Stimulated activated naive CD8-positive, alpha-beta T cell treated with anti-CD3 and anti-CD28 coated beads, Interleukin-15, Interleukin-2, amounts not matched to agents 100 ng/mL and 50 ng/mL, for 24 hours (primary cell): ENCODE measurements at regions not wholly inside any gene's neighbourhood (a gene's known extent, or its start where the extent isn't known, plus 50 kb on each side); places are given as distances from the start of the nearest gene placed in this dataset.

Experiments
- H3K27ac Mint-ChIP-seq: one replicate; pipeline ENCODE4 v1.8.0; 2021; ENCODE audit warnings: mild to moderate bottlenecking, mixed read lengths
- H3K27me3 Mint-ChIP-seq: one replicate; pipeline ENCODE4 v1.8.0; 2021; ENCODE audit warnings: mixed read lengths
- H3K36me3 Mint-ChIP-seq: one replicate; pipeline ENCODE4 v1.8.0; 2021; ENCODE audit warnings: low read depth, mixed read lengths
- H3K4me1 Mint-ChIP-seq: one replicate; pipeline ENCODE4 v1.8.0; 2021; ENCODE audit warnings: low read depth, mixed read lengths
- H3K4me3 Mint-ChIP-seq: one replicate; pipeline ENCODE4 v1.8.0; 2021; ENCODE audit warnings: mild to moderate bottlenecking, mixed read lengths
- H3K9me3 Mint-ChIP-seq: one replicate; pipeline ENCODE4 v1.8.0; 2021; ENCODE audit warnings: mixed read lengths

GRCh38 chr4:157558016-157558415 lies 337.5 kb downstream of the GRIA2 start:
- Mint-ChIP-seq H3K4me1 (no peaks in the 10 kb centered on the region), H3K9me3 (peaks cover 4% of the 10 kb centered on the region), H3K36me3 (no peaks in the 10 kb centered on the region), H3K27ac (no peak overlapping the region), H3K4me3 (no peak overlapping the region), H3K27me3 (no peaks in the 10 kb centered on the region)

GRCh38 chr4:157550028-157550427 lies 329.5 kb downstream of the GRIA2 start:
- H3K27me3 Mint-ChIP-seq, result no peaks in the 10 kb centered on the region
- H3K9me3 Mint-ChIP-seq, result no peaks in the 10 kb centered on the region
- no peaks in the 10 kb centered on the region for H3K4me1 Mint-ChIP-seq
- H3K27ac Mint-ChIP-seq, result no peak overlapping the region
- H3K36me3 Mint-ChIP-seq, result no peaks in the 10 kb centered on the region
- H3K4me3 Mint-ChIP-seq, result no peak overlapping the region

GRCh38 chr4:157527954-157528353 lies 307.4 kb downstream of the GRIA2 start:
- Mint-ChIP-seq H3K27ac (no peak overlapping the region), H3K27me3 (no peaks in the 10 kb centered on the region), H3K4me1 (no peaks in the 10 kb centered on the region), H3K4me3 (no peak overlapping the region), H3K36me3 (no peaks in the 10 kb centered on the region), H3K9me3 (peaks cover 28% of the 10 kb centered on the region)

GRCh38 chr4:157521906-157522305 lies 301.4 kb downstream of the GRIA2 start:
- Mint-ChIP-seq H3K36me3 (no peaks in the 10 kb centered on the region), H3K9me3 (peaks cover 13% of the 10 kb centered on the region), H3K27me3 (no peaks in the 10 kb centered on the region), H3K27ac (no peak overlapping the region), H3K4me1 (no peaks in the 10 kb centered on the region), H3K4me3 (no peak overlapping the region)

GRCh38 chr4:157514711-157515110 lies 294.2 kb downstream of the GRIA2 start:
- H3K27me3 Mint-ChIP-seq, result no peaks in the 10 kb centered on the region
- H3K9me3 Mint-ChIP-seq, result peaks cover 3% of the 10 kb centered on the region
- no peaks in the 10 kb centered on the region for H3K36me3 Mint-ChIP-seq
- no peaks in the 10 kb centered on the region for H3K4me1 Mint-ChIP-seq
- no peak overlapping the region for H3K4me3 Mint-ChIP-seq
- no peak overlapping the region for H3K27ac Mint-ChIP-seq

- Mint-ChIP-seq H3K27me3 (no peaks in the 10 kb centered on the region), H3K4me1 (no peaks in the 10 kb centered on the region), H3K27ac (no peak overlapping the region), H3K4me3 (no peak overlapping the region), H3K36me3 (no peaks in the 10 kb centered on the region), H3K9me3 (peaks cover 3% of the 10 kb centered on the region)
Observed at GRCh38 chr4:157509341-157509740, 288.8 kb downstream of the GRIA2 start.

GRCh38 chr4:157502656-157503055 lies 282.1 kb downstream of the GRIA2 start:
- H3K27ac Mint-ChIP-seq, result no peak overlapping the region
- no peak overlapping the region for H3K4me3 Mint-ChIP-seq
- H3K27me3 Mint-ChIP-seq, result no peaks in the 10 kb centered on the region
- no peaks in the 10 kb centered on the region for H3K4me1 Mint-ChIP-seq
- no peaks in the 10 kb centered on the region for H3K36me3 Mint-ChIP-seq
- peaks cover 5% of the 10 kb centered on the region for H3K9me3 Mint-ChIP-seq

- Mint-ChIP-seq H3K9me3 (peaks cover 13% of the 10 kb centered on the region), H3K4me3 (no peak overlapping the region), H3K36me3 (no peaks in the 10 kb centered on the region), H3K27ac (no peak overlapping the region), H3K4me1 (no peaks in the 10 kb centered on the region), H3K27me3 (no peaks in the 10 kb centered on the region)
Observed at GRCh38 chr4:157459785-157460184, 239.3 kb downstream of the GRIA2 start.

- Mint-ChIP-seq H3K27ac (no peak overlapping the region), H3K9me3 (no peaks in the 10 kb centered on the region), H3K36me3 (no peaks in the 10 kb centered on the region), H3K4me1 (no peaks in the 10 kb centered on the region), H3K27me3 (no peaks in the 10 kb centered on the region), H3K4me3 (no peak overlapping the region)
Observed at GRCh38 chr4:157447195-157447594, 226.7 kb downstream of the GRIA2 start.

- no peaks in the 10 kb centered on the region for H3K4me1 Mint-ChIP-seq
- no peaks in the 10 kb centered on the region for H3K9me3 Mint-ChIP-seq
- H3K27me3 Mint-ChIP-seq, result no peaks in the 10 kb centered on the region
Observed at GRCh38 chr4:157444014-157444413, 223.5 kb downstream of the GRIA2 start.

GRCh38 chr4:157443537-157443936 lies 223.0 kb downstream of the GRIA2 start:
- Mint-ChIP-seq H3K4me1 (no peaks in the 10 kb centered on the region), H3K9me3 (no peaks in the 10 kb centered on the region), H3K4me3 (no peak overlapping the region), H3K36me3 (no peaks in the 10 kb centered on the region), H3K27me3 (no peaks in the 10 kb centered on the region), H3K27ac (no peak overlapping the region)

More at GRCh38 chr4:157444014-157444413, 223.5 kb downstream of the GRIA2 start:
- H3K27ac Mint-ChIP-seq, result no peak overlapping the region
- no peak overlapping the region for H3K4me3 Mint-ChIP-seq
- H3K36me3 Mint-ChIP-seq, result no peaks in the 10 kb centered on the region

GRCh38 chr4:157425897-157426296 lies 205.4 kb downstream of the GRIA2 start:
- H3K36me3 Mint-ChIP-seq, result no peaks in the 10 kb centered on the region
- H3K27me3 Mint-ChIP-seq, result no peaks in the 10 kb centered on the region
- no peak overlapping the region for H3K4me3 Mint-ChIP-seq
- no peak overlapping the region for H3K27ac Mint-ChIP-seq
- no peaks in the 10 kb centered on the region for H3K4me1 Mint-ChIP-seq
- H3K9me3 Mint-ChIP-seq, result peaks cover 12% of the 10 kb centered on the region

- H3K27me3 Mint-ChIP-seq, result no peaks in the 10 kb centered on the region
- H3K4me1 Mint-ChIP-seq, result no peaks in the 10 kb centered on the region
- no peak overlapping the region for H3K27ac Mint-ChIP-seq
- H3K4me3 Mint-ChIP-seq, result no peak overlapping the region
- H3K36me3 Mint-ChIP-seq, result no peaks in the 10 kb centered on the region
- H3K9me3 Mint-ChIP-seq, result peaks cover 12% of the 10 kb centered on the region
Observed at GRCh38 chr4:157423526-157424020, 203.0 kb downstream of the GRIA2 start.

GRCh38 chr4:157421365-157421764 lies 200.8 kb downstream of the GRIA2 start:
- Mint-ChIP-seq H3K27ac (no peak overlapping the region), H3K9me3 (peaks cover 4% of the 10 kb centered on the region), H3K27me3 (no peaks in the 10 kb centered on the region), H3K36me3 (no peaks in the 10 kb centered on the region), H3K4me1 (no peaks in the 10 kb centered on the region), H3K4me3 (no peak overlapping the region)
